KBM-7 (cell line): ENCODE measurements at regions not wholly inside any gene's neighbourhood (a gene's known extent, or its start where the extent isn't known, plus 50 kb on each side); places are given as distances from the start of the nearest gene placed in this dataset.
"Not testable (repeated sequence)": the region's sequence is repeated elsewhere in the genome, so short reads cannot be mapped to it uniquely, and the experiment has no call there.

Experiments
- DNase-seq: peaks from one replicate; pipeline ENCODE4 v3.0.0-alpha.2; 2015
- in situ Hi-C: fragments of 300-500 bp; cut with MboI; formaldehyde crosslinking; loops from 2 replicates; pipeline ENCODE4 v1.14.3; 2020; ENCODE audit warnings: low sequenced_read_pairs, low pct_unique_long_range_greater_than_20kb, mixed read lengths

DNA sequence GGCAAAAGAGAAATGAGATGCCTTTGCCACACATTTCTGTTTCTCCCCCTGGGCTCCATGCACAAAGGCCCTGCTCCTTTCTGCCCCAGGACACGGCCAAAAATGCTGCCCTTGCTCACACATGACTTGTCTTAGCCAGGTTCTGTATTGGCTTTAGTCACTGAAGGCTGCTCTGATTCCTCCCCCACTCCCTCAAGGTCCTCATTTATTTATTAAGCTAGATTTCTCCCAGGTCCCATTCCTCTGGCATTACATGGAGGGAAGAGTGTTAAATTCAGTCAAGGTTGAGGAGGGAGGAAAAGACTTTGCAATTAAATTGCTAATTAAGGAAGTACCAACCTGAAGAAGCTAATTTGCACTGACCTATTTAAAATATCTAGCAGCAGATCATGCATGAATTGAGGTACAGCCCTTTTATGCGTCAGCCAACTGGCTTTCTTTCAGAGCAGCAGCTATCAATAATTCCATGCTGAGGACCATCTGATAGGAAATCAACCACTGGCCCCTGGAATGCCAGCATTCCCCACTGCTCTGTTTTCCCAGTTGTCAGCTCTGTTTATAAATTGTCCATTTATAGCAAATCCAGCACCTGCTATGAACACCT lies 81.2 kb upstream of the MAP3K1 start:
- in situ Hi-C loops = no loop called here
- DNase-seq = no peak

DNA sequence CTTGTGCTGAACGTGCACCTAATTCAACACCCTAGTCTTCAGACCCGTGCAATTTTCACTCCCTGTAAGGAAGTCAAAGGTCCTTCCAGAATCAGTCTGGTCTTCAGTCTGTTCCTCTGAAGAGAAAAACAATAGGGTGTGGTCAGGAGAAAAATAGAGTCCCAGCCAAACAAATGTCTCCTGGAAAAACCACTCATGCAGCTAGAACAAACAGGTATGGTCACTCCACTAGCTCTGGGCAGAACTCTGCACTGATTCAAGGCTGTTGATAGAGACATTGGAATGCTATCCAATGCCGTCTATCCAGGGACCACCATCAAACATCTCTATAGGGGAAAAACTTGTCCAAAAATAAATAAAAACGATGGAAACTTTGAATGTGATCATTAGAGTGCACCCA lies 81.8 kb upstream of the MAP3K1 start:
- in situ Hi-C loops = no loop called here
- no peak for DNase-seq

DNA sequence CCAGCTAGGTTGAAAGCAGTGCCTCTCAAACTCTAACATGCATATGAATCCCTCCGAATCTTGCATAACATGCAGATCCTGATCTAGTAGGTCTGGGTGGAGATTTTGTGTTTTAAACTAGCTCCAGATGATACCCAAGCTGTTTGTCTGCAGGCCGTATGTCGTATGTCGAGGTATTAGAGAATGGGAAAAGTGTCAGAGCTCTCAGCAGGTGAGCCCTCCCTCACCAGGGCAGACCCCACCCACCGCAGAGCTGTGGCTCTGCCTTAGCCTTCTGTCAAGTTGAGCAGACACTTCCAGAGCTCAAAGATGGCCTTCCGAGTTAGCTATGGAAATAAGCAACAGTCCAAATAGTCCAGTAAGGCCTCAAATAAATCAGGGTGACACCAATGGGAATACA lies 83.2 kb upstream of the MAP3K1 start:
- DNase-seq = no peak

DNA sequence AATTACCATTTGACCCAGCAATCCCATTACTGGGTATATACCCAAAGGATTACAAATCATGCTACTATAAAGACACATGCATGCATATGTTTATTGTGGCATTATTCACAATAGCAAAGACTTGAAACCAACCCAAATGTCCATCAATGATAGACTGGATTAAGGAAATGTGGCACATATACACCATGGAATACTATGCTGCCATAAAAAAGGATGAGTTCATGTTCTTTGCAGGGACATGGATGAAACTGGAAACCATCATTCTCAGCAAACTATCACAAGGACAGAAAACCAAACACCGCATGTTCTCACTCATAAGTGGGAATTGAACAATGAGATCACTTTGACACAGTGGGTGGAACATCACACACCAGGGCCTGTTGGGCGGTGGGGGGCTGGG lies 83.9 kb upstream of the MAP3K1 start:
- DNase-seq, in situ Hi-C loops: not testable (repeated sequence)

More for the DNA sequence above, 83.2 kb upstream of the MAP3K1 start:
- in situ Hi-C loops = no loop called here

DNA sequence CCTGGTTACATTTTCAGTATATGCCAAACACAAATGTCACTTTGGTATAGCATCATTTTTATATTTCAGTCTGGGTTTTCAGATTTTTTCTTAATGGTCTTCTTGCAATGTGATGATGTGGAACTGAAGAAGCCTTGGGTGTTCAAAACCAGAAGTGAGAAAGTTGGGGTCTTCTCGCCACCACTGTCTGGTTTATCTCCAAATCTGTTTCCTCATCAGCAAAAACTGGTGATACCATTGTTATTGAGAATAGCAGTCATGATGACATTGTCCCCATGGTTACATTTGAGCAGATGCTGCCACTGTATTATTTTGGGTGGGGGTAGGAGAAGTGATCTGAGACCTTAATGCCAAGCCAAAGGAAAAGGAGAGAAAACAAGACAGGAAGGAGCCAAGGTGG lies 85.9 kb upstream of the MAP3K1 start:
- in situ Hi-C loops = no loop called here
- no peak for DNase-seq

DNA sequence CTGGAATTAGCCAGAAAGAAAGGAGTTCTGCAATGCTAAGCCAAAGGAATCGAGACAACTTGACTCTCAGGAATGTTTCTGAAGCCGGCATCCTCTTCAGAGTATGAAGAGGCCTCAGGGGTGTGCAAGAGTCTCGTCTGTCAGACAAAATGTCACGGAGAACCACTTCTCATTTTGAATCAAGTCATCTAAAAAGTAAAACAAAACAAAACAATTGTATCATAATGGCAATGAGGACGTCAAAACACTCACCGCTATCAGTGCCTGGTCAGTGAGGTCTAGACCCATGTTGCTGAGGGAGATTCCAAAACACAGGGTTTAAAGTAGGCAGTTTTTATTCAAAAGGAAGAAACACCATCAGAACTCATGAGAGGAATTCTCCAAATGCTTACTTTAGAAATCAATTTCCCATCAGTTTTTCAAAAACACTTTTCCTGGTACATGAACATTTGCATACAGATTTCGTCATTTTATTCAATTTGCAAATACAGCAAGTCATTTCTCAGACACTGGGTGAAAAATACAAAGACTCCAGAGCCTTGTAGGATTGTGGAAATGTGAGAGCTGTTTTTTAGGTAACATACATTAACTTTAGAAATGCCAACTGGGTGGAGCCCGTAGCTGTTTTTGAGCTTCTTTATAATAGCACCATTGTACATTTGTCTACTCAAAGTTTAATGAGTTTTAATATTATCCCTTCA lies 89.5 kb upstream of the MAP3K1 start:
- in situ Hi-C loops = no loop called here
- DNase-seq = no peak

DNA sequence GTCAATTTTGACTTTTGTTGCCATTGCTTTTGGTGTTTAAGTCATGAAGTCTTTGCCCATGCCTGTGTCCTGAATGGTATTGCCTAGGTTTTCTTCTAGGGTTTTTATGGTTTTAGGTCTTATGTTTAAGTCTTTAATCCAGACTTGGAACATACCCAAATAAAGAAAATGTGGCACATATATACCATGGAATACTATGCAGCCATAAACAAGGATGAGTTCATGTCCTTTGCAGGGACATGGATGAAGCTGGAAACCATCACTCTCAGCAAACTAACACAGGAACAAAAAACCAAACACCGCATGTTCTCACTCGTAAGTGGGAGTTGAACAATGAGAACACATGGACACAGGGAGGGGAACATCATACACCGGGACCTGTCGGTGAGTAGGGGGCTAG lies 90.5 kb upstream of the MAP3K1 start:
- DNase-seq, in situ Hi-C loops: not testable (repeated sequence)

DNA sequence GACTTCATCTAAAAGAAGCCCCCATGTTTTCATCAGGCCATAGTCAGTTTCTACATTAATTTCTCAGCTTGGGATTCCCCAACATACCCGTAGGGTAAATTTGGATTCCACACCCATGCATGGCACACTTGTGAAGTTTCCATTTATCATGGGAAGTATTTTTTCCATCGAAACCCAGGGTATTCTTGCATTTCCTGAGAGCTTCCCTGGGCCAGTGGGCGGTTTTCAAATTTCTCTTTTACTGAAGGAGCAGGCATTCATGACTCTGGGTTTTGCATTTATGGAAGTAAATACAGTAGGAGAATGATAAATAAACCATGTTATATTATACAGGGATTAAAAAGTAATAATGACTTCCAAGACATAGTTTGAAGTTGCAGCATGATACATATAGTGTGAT lies 93.0 kb upstream of the MAP3K1 start:
- DNase-seq = no peak
- in situ Hi-C loops = no loop called here

DNA sequence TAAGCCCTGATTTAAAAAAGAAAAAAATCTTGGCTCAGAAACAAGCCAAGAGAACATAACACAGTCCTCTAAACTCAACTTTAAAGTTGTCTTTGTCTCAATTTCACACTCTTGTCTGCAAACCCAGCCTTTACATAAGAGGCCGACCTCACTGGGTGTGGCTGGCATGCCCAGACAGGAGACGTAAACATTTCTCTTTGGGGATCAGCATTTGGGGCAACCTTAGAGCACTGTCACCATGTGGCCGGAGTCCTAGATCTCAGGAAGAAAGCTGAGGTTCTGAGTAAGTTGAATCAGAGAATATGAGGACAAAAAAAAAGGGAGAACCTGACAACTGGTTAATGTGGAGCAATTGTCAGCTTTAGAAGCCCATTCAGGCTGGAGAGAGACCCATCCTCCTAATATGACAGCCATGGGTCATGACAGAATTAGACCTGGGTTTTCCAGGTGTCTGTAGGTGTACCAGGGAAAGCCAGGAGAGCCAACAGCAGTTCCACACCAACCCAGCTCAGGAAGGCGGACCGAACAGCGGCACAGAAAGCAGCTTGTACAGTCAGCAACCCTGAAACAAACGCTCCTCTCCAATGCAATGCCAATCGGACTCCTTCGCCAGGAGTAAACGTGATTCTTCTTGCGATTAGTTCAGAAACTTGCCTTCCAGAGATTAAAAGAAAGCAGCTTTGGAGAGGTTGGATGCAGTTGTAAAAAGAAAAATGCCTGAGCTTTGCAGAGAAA lies 97.9 kb upstream of the MAP3K1 start:
- no peak for DNase-seq
- in situ Hi-C loops = no loop called here

DNA sequence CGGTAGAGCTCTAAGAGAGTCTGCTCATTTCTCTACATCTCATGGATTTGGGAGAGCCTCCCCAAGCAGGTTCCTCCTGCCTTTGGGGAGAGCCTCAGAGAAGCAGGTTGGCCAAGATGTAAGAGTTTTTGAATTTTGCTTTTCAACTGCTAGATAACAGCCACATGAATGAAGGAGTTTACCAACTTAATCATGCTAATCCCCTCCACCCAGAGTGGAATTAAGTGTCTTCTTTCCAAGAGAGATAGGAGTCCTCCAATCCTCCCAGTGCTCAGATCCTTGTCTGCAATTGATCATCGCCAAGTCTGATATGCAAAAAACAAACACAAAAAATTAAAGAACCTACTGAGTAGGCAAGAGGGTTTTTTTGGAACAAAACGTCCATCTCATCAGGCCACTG lies 99.4 kb upstream of the MAP3K1 start:
- in situ Hi-C loops = no loop called here
- DNase-seq = no peak

DNA sequence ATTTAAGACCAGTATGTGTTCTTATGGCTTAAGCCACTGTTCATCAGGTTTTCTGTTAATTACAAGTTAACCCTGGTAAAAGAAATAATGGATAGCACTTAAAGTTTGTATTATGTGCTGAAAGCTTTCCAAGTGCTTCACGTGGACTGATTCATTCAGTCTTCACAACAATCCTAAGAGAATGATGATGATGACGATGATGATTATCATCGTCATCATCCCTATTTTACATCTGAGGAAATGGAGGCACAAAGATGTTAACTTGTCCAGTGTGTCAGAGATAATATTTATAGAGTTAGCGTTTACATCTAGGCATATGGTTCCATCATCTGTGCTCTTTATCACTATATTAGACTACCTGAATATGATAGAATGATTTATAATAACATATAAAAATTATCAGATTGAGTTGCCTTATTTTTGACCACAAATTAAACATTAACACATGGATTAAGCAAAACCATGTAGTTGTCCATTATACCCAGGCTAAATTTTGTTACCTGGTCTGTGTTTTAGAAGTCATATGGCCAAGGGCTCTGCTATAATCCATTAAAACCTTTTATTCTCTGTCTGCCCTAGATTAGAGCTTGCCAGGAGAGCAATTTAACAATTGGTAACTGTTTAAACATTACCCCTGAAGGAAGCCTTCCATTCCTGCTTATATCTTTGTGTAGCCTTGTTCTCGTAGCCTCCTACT lies 102.3 kb upstream of the MAP3K1 start:
- in situ Hi-C loops = no loop called here
- DNase-seq = no peak

DNA sequence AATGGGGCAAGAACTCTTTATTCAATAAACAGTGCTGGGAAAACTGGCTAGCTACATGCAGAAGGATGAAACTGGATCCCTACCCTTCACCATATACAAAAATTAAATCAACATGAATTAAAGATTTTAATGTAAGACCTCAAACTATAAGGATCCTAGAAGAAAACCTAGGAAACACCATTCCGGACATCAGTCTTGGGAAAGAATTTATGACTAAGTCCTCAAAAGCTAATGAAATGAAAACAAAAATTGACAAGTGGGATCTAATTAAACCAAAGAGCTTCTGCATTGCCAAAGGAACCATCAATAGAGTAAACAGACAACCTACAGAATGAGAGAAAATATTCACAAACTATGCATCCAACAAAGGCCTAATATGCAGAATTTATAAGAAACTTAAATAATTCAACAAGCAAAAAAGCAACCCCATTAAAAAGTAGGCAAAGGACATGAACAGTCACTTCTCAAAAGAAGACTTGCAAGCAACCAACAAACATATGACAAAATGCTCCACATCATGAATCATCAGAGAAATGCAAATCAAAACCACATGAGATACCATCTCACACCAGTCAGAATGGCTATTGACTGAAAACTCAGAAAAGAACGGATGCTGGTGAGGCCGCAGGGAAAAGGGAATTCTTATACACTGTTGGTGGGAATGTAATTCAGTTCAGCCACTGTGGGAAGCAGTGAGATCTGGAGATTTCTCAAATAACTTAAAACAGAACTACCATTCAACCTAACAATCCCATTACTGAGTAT lies 104.3 kb upstream of the MAP3K1 start:
- no peak for DNase-seq
- in situ Hi-C loops = no loop called here

DNA sequence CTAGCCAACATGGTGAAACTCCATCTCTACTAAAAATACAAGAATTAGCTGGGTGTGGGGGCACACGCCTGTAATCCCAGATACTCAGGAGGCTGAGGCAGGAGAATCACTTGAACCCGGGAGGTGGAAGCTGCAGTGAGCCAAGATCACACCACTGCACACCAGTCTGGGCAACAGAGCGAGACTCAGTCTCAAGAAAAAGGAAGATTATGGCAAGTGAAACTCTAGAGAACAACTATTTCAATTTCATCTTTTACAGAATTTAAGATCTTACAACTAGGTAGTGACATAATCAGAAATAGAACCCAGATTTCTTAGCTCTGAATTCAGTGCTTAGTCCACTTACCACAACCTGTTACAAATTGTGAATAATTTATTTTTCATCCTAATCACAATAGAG lies 108.8 kb upstream of the MAP3K1 start:
- DNase-seq = no peak
- in situ Hi-C loops = no loop called here

DNA sequence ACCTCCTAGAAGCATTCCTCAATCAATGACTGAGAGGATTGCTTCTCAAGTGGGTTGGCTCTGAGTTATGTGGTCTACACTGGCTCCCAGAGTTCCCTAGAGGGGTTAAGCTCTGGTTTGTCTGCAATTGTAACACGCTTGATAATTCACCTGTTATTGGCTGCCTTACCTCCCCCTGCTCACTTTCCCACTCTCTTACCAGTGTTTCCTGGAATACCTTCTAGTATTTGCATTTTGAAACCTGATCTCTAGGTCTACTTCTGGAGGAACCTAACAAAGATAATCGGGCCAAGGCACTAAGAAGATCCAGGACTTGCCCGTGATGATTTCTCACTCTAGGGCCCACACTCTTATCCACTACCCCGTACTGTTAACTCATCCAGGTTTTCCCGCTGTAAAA lies 110.1 kb upstream of the MAP3K1 start:
- DNase-seq = no peak
- in situ Hi-C loops = no loop called here

DNA sequence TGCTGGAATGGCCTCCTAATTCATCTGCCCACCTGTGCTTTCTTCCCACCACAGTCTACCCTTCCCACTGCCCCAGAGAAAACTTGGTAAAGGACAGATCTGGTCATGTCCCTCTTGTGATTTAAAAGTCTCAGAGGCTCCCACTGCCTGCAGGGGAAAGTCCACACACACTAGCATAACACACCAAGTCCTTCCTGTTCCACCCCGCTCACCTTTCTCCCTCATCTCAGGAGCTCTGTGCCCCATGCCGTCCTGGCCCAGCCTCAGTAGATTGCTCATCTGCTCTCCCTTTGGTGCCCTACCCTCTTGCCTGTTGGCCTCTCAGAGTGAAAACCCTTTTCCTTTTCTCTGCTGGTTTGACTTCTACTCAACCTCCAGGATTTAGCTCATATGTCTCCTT lies 111.4 kb upstream of the MAP3K1 start:
- in situ Hi-C loops = no loop called here
- DNase-seq = no peak

DNA sequence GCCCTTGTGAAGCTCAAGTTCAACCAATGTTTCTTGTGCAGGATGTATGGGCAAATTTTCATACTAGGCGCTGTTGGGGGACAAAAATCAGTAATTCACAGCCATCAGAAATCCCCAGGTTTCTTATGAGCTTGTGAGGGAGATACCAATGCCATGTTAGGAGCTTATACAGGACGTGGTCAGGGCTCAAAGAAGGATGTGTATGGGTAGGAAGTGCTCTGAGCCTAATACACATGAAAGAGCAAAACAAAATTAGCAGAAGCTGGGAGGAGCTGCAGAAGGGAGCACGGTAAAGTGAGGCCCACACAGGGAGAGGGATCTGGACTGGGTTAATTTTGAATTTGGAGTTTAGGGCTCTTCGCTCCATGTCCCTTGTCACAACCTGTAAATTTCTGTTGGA lies 114.6 kb upstream of the MAP3K1 start:
- in situ Hi-C loops = no loop called here
- DNase-seq = no peak

DNA sequence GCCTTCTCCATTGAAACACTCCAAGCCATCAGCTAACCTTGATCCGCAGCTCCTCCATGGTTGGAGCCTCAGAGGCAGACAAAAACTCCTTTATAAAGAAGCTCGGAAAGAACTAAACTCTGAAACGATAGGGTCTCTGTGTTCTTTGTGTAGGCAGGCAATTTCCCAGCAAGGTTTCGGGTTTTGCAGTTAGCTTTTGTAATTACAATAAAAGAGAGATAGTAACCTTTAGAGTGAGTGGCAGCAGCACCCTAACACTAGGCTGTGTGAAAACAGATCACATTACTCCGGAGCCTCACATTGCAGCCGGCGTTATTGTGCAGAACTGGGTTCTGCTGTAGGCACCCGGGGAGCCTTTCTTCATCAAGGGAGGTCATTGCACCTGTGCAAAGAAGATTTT lies 115.8 kb upstream of the MAP3K1 start:
- in situ Hi-C loops = no loop called here

DNA sequence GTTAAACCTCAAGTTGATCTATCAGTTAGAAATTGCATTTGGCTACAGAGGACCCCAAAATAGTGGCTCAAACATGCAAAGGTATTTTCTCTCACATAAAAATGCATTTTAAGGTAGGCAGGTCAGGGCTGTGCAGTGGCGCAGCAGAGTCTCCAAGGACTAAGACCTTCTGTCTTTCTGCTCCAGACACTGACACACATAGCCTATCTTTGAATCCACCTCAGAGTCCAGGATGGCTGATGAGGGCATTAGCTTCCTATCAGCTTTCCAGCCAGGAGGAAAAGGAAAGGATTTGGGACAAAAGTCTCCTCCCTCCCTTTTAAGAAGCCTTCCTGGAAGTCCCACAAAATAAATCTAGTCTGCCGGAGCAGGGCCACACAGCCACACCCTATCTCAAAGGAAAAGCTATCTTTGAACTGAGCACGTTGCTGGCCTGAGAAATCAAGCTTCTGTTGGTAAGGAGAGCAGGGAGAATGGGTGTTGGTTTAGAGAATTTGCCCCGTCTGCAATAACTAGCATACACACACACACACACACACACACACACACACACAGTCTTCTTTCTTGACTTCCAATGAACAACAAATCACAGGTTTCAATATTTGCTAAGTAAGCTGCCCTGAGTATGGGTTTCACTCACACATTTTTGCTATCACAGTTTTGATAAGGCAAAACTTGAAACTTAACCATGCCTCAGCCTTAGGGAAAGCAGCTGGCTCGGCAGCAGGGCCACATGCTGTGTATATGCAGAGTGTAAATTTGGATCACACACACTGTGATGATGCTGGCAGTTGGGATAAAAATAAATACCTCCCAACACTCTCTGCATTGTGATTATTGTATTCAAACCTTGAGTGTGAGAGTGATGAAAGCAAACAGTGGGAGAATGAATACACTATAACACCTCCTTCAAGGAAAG lies 116.6 kb upstream of the MAP3K1 start:
- in situ Hi-C loops = no loop called here
- DNase-seq = no peak

More for the DNA sequence above, 115.8 kb upstream of the MAP3K1 start:
- no peak for DNase-seq
